SH-SY5Y (cell line): ENCODE measurements at regions not wholly inside any gene's neighbourhood (a gene's known extent, or its start where the extent isn't known, plus 50 kb on each side); places are given as distances from the start of the nearest gene placed in this dataset.

Experiments
- GATA2 ChIP-seq: IDR thresholded peaks from 2 replicates; pipeline ENCODE4 v1.6.1; 2011; ENCODE audit warnings: mild to moderate bottlenecking, low read depth, low read length
- GATA3 ChIP-seq: IDR thresholded peaks from 2 replicates; pipeline ENCODE4 v1.6.1; 2011; ENCODE audit warnings: low read depth, mild to moderate bottlenecking, low read length, moderate library complexity

DNA sequence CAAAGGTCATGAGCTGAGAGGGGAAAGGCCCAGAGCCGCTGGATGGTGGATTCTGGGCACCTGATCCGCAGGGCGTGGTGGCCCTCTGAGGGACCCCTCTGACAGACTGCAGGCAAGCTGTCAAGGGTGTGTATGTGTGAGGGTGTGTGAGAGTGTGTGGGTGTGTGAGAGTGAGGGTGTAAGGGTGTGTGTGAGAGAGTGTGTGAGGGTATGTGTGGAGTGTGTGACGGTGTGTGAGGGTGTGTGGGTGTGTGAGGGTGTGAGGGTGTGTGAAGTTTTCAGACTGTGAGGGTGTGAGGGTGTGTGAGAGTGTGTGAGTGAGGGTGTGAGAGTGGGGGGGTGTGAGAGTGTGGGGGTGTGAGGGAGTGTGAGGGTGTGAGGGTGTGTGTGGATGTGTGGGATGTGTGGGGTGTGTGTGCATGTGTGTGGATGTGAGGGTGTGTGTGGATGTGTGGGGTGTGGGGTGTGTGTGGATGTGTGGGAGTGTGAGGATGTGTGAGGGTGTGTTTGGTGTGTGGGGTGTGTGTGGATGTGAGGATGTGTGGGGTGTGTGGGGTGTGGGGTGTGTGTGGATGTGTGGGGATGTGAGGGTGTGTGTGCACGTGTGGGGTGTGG lies 156.7 kb downstream of the TMEM121 start:
- TF ChIP-seq GATA2 (no peak), GATA3 (no peak)
